ENCODE measurements at regions not wholly inside any gene's neighbourhood (a gene's known extent, or its start where the extent isn't known, plus 50 kb on each side); places are given as distances from the start of the nearest gene placed in this dataset.
"Not testable (repeated sequence)": the region's sequence is repeated elsewhere in the genome, so short reads cannot be mapped to it uniquely, and the experiment has no call there.

GRCh38 chr12:9327320-9327719, 119.1 kb upstream of the PZP start:
- H3K27me3 Mint-ChIP-seq: no peaks in the 10 kb centered on the region
- no peak overlapping the region for H3K4me3 Mint-ChIP-seq
- H3K9me3 Mint-ChIP-seq: no peaks in the 10 kb centered on the region
- H3K4me1 Mint-ChIP-seq: peaks cover 22% of the 10 kb centered on the region
- H3K27ac Mint-ChIP-seq: no peak overlapping the region
- peaks cover 2% of the 10 kb centered on the region for H3K36me3 Mint-ChIP-seq

- not testable (repeated sequence) for H3K4me3 Mint-ChIP-seq, H3K27me3 Mint-ChIP-seq, H3K27ac Mint-ChIP-seq
These were observed 118.7 kb upstream of the PZP start for GRCh38 chr12:9326849-9327248.

DNA sequence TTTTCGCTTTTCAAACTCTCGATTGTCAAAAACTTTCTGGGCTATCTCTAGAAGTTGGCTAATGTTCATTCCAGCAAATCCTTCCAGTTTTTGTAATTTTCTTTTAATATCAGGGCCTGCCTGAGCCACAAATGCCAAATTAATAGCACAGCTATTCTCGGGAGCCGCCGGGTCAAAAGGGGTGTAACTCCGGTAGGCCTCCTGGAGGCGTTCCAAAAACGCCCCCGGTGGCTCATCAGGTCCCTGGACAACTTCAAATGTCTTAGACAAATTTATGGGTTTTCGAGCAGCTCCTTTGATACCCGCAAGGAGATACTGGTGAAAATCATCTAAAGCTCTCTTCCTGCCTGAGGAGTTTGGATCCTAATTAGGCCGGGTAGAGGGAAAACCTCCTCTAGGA, 117.9 kb upstream of the PZP start:
- H3K4me3 Mint-ChIP-seq: no peak overlapping the region

More at GRCh38 chr12:9326849-9327248, 118.7 kb upstream of the PZP start:
- H3K4me1 Mint-ChIP-seq: peaks cover 22% of the 10 kb centered on the region
- not testable (repeated sequence) for H3K9me3 Mint-ChIP-seq, H3K36me3 Mint-ChIP-seq

GRCh38 chr12:9325471-9325870, 117.3 kb upstream of the PZP start:
- Mint-ChIP-seq H3K27ac (no peak overlapping the region), H3K4me3 (no peak overlapping the region), H3K4me1 (peaks cover 18% of the 10 kb centered on the region), H3K9me3 (no peaks in the 10 kb centered on the region), H3K27me3 (no peaks in the 10 kb centered on the region), H3K36me3 (peaks cover 2% of the 10 kb centered on the region)

More for the DNA sequence above, 117.9 kb upstream of the PZP start:
- Mint-ChIP-seq H3K27ac (no peak overlapping the region), H3K9me3 (no peaks in the 10 kb centered on the region), H3K4me1 (peaks cover 18% of the 10 kb centered on the region), H3K27me3 (no peaks in the 10 kb centered on the region), H3K36me3 (peaks cover 2% of the 10 kb centered on the region)

DNA sequence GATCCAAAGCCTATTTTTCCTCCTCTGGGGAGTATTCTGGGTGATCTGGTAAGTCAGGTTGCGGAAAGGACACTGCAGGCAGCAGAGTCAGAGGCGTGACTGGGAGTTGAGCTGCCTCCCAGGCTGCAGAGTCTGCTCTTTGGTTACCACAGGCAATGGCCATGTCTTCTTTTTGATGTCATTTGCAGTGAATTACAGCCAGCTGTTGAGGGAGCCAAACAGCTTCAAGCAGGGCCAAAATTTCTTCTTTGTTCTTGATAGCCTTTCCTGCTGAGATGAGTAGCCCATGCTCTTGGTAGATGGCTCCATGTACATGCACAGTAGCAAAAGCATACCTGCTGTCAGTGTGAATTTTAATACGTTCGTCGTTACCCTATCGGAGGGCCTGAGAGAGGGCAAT, 116.6 kb upstream of the PZP start:
- Mint-ChIP-seq H3K27ac (no peak overlapping the region), H3K4me1 (peaks cover 19% of the 10 kb centered on the region), H3K9me3 (no peaks in the 10 kb centered on the region), H3K4me3 (no peak overlapping the region), H3K36me3 (peaks cover 2% of the 10 kb centered on the region), H3K27me3 (no peaks in the 10 kb centered on the region)

DNA sequence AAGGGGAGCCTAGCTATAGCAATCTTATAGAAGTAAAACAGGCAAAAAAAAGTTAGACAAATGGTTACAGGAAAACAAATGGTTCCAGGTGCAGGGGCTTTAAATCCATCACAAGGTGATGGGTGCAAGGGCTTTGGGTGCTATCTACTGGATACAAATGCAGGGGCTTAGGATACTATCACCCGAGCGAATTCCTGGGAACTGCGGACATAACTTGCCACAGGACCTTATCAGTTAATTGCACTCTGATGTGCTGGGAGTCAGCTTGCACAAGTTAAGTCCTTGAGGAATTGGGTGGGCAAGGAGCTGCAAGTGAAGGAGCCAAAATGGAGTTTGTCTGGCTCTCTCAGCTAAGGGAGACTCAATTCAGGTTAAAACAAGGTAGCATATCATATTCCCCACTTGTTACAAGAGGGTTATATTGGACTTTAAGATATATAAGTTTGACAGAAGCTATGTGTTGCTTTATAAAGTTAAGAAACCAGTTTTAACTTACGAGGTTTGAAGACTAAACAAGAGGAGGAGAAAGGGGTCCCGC, 115.0 kb upstream of the PZP start:
- H3K4me1 Mint-ChIP-seq: peaks cover 18% of the 10 kb centered on the region
- H3K4me3 Mint-ChIP-seq: no peak overlapping the region
- H3K36me3 Mint-ChIP-seq: peaks cover 1% of the 10 kb centered on the region
- H3K27ac Mint-ChIP-seq: no peak overlapping the region
- H3K27me3 Mint-ChIP-seq: no peaks in the 10 kb centered on the region
- H3K9me3 Mint-ChIP-seq: no peaks in the 10 kb centered on the region

- H3K4me1 Mint-ChIP-seq: peaks cover 4% of the 10 kb centered on the region
- H3K36me3 Mint-ChIP-seq: no peaks in the 10 kb centered on the region
- H3K27ac Mint-ChIP-seq: no peak overlapping the region
- no peaks in the 10 kb centered on the region for H3K9me3 Mint-ChIP-seq
- H3K27me3 Mint-ChIP-seq: no peaks in the 10 kb centered on the region
- H3K4me3 Mint-ChIP-seq: no peak overlapping the region
These were observed 111.6 kb upstream of the PZP start for GRCh38 chr12:9319842-9320173.

- Mint-ChIP-seq H3K4me1 (peaks cover 4% of the 10 kb centered on the region), H3K36me3 (no peaks in the 10 kb centered on the region), H3K9me3 (no peaks in the 10 kb centered on the region), H3K27me3 (no peaks in the 10 kb centered on the region), H3K27ac (no peak overlapping the region), H3K4me3 (no peak overlapping the region)
These were observed 111.0 kb upstream of the PZP start for GRCh38 chr12:9319044-9319841.

- H3K4me3 Mint-ChIP-seq, H3K27me3 Mint-ChIP-seq, H3K4me1 Mint-ChIP-seq, H3K27ac Mint-ChIP-seq, H3K9me3 Mint-ChIP-seq, H3K36me3 Mint-ChIP-seq: not testable (repeated sequence)
These were observed 105.3 kb upstream of the PZP start for GRCh38 chr12:9313479-9313878.

GRCh38 chr12:9312406-9313392, 104.5 kb upstream of the PZP start:
- not testable (repeated sequence) for H3K27ac Mint-ChIP-seq, H3K36me3 Mint-ChIP-seq, H3K9me3 Mint-ChIP-seq, H3K4me1 Mint-ChIP-seq, H3K27me3 Mint-ChIP-seq, H3K4me3 Mint-ChIP-seq

- not testable (repeated sequence) for H3K36me3 Mint-ChIP-seq, H3K27ac Mint-ChIP-seq, H3K27me3 Mint-ChIP-seq, H3K4me3 Mint-ChIP-seq, H3K4me1 Mint-ChIP-seq, H3K9me3 Mint-ChIP-seq
These were observed 103.3 kb upstream of the PZP start for GRCh38 chr12:9311454-9311853.

GRCh38 chr12:9310645-9311044, 102.5 kb upstream of the PZP start:
- not testable (repeated sequence) for H3K27ac Mint-ChIP-seq, H3K9me3 Mint-ChIP-seq

GRCh38 chr12:9309749-9310148, 101.6 kb upstream of the PZP start:
- not testable (repeated sequence) for H3K27ac Mint-ChIP-seq, H3K4me1 Mint-ChIP-seq, H3K36me3 Mint-ChIP-seq, H3K9me3 Mint-ChIP-seq, H3K27me3 Mint-ChIP-seq, H3K4me3 Mint-ChIP-seq

More at GRCh38 chr12:9310645-9311044, 102.5 kb upstream of the PZP start:
- not testable (repeated sequence) for H3K4me1 Mint-ChIP-seq, H3K27me3 Mint-ChIP-seq, H3K4me3 Mint-ChIP-seq, H3K36me3 Mint-ChIP-seq

DNA sequence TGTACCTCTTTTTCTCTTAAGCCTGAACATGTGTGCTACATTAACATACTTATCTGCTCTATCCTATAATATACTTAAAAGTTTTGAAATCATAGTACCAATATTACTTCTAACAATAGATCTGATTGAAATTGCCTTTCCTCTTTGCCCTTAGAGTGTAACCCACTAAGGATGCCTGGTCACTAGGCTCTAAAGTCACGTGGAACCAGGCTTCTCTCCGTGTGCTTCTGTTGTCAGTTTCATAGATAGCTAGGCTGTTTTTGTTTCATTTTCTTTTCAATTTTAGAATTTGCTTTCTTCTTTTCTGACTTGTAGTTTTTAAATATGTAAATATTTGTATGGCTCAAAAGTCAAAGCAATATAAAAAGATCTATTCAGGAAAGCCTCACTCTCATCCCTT, 100.5 kb upstream of the PZP start:
- not testable (repeated sequence) for H3K36me3 Mint-ChIP-seq, H3K4me3 Mint-ChIP-seq, H3K27me3 Mint-ChIP-seq, H3K9me3 Mint-ChIP-seq, H3K27ac Mint-ChIP-seq, H3K4me1 Mint-ChIP-seq

GRCh38 chr12:9308163-9308562, 100.0 kb upstream of the PZP start:
- not testable (repeated sequence) for H3K36me3 Mint-ChIP-seq, H3K9me3 Mint-ChIP-seq, H3K4me3 Mint-ChIP-seq, H3K27ac Mint-ChIP-seq, H3K27me3 Mint-ChIP-seq, H3K4me1 Mint-ChIP-seq

GRCh38 chr12:9307255-9307654, 99.1 kb upstream of the PZP start:
- not testable (repeated sequence) for H3K9me3 Mint-ChIP-seq, H3K36me3 Mint-ChIP-seq, H3K4me1 Mint-ChIP-seq, H3K27ac Mint-ChIP-seq, H3K4me3 Mint-ChIP-seq, H3K27me3 Mint-ChIP-seq
